ENCODE measurements at regions not wholly inside any gene's neighbourhood (a gene's known extent, or its start where the extent isn't known, plus 50 kb on each side); places are given as distances from the start of the nearest gene placed in this dataset. TPM values are rescaled to one million over a fixed set of nuclear protein-coding genes. Genes with fewer than 3 reads are reported as not detected.
"Not testable (repeated sequence)": the region's sequence is repeated elsewhere in the genome, so short reads cannot be mapped to it uniquely, and the experiment has no call there.

GRCh38 chrX:111609206-111609605 is 71.8 kb upstream of the ALG13 start:
- Histone ChIP-seq H3K9me3 (no peaks in the 10 kb centered on the region), H3K27me3 (no peaks in the 10 kb centered on the region), H3K4me3 (no peak overlapping the region), H3K27ac (no peak overlapping the region), H3K36me3 (no peaks in the 10 kb centered on the region), H3K4me1 (ENCODE audit: insufficient read depth) (no peaks in the 10 kb centered on the region)
- intact Hi-C loops (cut with DNase I), result loop anchor here in 1 of 4 donors (5.0 kb wide), 1 partner anchor 342 kb away; no protein-coding TSS in a partner anchor
- no peak for DNase-seq
- no peak for TF ChIP-seq POLR2A (IDR thresholded peaks at IDR 0.05)
- TF ChIP-seq, protein P1, sequence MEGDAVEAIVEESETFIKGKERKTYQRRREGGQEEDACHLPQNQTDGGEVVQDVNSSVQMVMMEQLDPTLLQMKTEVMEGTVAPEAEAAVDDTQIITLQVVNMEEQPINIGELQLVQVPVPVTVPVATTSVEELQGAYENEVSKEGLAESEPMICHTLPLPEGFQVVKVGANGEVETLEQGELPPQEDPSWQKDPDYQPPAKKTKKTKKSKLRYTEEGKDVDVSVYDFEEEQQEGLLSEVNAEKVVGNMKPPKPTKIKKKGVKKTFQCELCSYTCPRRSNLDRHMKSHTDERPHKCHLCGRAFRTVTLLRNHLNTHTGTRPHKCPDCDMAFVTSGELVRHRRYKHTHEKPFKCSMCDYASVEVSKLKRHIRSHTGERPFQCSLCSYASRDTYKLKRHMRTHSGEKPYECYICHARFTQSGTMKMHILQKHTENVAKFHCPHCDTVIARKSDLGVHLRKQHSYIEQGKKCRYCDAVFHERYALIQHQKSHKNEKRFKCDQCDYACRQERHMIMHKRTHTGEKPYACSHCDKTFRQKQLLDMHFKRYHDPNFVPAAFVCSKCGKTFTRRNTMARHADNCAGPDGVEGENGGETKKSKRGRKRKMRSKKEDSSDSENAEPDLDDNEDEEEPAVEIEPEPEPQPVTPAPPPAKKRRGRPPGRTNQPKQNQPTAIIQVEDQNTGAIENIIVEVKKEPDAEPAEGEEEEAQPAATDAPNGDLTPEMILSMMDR (IDR thresholded peaks at IDR 0.05), result no peak
- 31 to 35% (median 32%) methylated on average over 3 of the region's 3 CpGs for WGBS, 3 donors

- H3K4me3 ChIP-seq, result no peak overlapping the region
These were observed 65.7 kb upstream of the ALG13 start for GRCh38 chrX:111615227-111615626.

DNA sequence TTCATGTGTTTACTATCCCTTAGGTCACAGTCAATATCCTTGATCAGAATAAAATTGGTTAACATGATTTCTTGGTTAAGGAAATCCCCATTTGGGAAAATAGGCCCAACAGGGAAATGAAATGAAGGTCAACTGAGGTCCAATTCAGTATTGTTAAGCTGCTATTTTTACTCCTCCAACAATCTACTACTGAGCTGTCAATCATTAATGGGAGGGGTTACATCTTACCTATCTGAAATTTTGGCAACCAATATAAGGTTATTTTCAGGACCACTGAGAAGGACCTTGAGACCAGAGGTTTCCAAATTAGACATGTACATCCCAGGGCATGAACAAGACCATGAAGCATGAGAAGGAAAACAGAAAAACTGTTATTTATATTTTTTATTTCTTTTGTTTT is 64.2 kb upstream of the ALG13 start:
- intact Hi-C loops (cut with DNase I), result no loop called here
- no peaks in the 10 kb centered on the region for H3K36me3 ChIP-seq
- H3K4me1 ChIP-seq (ENCODE audit: insufficient read depth), result no peaks in the 10 kb centered on the region
- no peak for TF ChIP-seq EP300 (IDR thresholded peaks at IDR 0.05)
- no peaks in the 10 kb centered on the region for H3K9me3 ChIP-seq
- H3K4me3 ChIP-seq, result no peak overlapping the region
- no peaks in the 10 kb centered on the region for H3K27me3 ChIP-seq
- DNase-seq, result no peak
- no peak overlapping the region for H3K27ac ChIP-seq

More at GRCh38 chrX:111615227-111615626, 65.7 kb upstream of the ALG13 start:
- intact Hi-C loops (cut with DNase I), result no loop called here
- TF ChIP-seq EP300 (IDR thresholded peaks at IDR 0.05) (no peak), POLR2A (IDR thresholded peaks at IDR 0.05) (no peak)
- TF ChIP-seq, protein P1 (IDR thresholded peaks at IDR 0.05), result no peak
- Histone ChIP-seq H3K27me3 (no peaks in the 10 kb centered on the region), H3K27ac (no peak overlapping the region), H3K4me1 (ENCODE audit: insufficient read depth) (no peaks in the 10 kb centered on the region), H3K9me3 (no peaks in the 10 kb centered on the region), H3K36me3 (no peaks in the 10 kb centered on the region)
- no peak for DNase-seq
- WGBS, 3 donors, result 67 to 74% (median 70%) methylated on average over 7 of the region's 7 CpGs

DNA sequence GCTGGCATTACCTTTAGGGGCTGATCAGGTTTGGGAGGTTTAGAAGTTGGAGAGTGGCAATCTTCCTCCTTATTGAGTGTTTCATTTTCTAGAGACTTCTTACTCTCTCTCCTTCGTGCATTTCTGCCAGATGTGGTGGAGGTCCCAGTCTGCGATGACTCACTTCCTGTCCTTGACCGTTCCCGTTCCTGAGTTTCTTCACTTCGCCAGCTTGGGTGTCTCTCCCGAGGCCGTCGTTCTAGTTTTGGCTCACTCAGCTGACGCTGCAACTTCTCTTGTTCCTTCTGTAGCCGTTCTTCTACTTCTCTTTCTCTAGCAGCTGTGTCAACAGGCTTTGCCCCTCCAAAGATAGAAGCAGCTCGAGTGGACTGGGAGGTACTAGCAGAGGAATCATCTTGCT is 60.9 kb upstream of the ALG13 start:
- WGBS, 3 donors, result 65 to 70% (median 68%) methylated on average over 11 of the region's 11 CpGs
- H3K4me3 ChIP-seq; H3K27me3 ChIP-seq; H3K27ac ChIP-seq; H3K4me1 ChIP-seq (ENCODE audit: insufficient read depth); H3K9me3 ChIP-seq; DNase-seq; intact Hi-C loops (cut with DNase I); H3K36me3 ChIP-seq: not testable (repeated sequence)

- 87 to 91% (median 87%) methylated on average over 22 to 24 of the region's 24 CpGs for WGBS, 3 donors
- TF ChIP-seq, protein P1 (IDR thresholded peaks at IDR 0.05), result no peak
- Histone ChIP-seq H3K27me3 (no peaks in the 10 kb centered on the region), H3K27ac (no peak overlapping the region), H3K36me3 (no peaks in the 10 kb centered on the region), H3K9me3 (no peaks in the 10 kb centered on the region), H3K4me3 (no peak overlapping the region), H3K4me1 (ENCODE audit: insufficient read depth) (no peaks in the 10 kb centered on the region)
- intact Hi-C loops (cut with DNase I), result no loop called here
- no peak for DNase-seq
These were observed 56.8 kb upstream of the ALG13 start for GRCh38 chrX:111624169-111624568.

DNA sequence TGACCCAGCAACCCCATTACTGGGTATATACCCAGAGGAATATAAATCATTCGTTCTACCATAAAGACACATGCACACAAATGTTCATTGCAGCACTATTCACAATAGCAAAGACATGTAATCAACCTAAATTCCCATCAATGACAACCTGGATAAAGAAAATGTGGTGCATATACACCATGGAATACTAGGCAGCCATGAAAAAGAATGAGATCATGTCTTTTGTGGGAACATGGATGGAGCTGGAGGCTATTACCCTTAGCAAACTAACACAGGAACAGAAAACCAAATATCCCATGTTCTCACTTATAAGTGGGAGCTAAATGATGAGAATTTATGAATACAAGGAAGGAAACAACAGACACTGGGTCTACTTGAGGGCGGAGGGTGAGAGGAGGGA is 53.7 kb upstream of the ALG13 start:
- H3K9me3 ChIP-seq; H3K27ac ChIP-seq; H3K27me3 ChIP-seq; DNase-seq; intact Hi-C loops (cut with DNase I); H3K36me3 ChIP-seq; H3K4me3 ChIP-seq; H3K4me1 ChIP-seq (ENCODE audit: insufficient read depth): not testable (repeated sequence)
- 84 to 85% (median 84%) methylated on average over 2 of the region's 2 CpGs for WGBS, 3 donors

Small RNA genes in the stretch of these regions (small RNA-seq; reads per million reads assigned to genes)
- gene AL589880.1, result not detected

Measured in ovary (tissue), 7 donors.